ENCODE measurements at regions not wholly inside any gene's neighbourhood (a gene's known extent, or its start where the extent isn't known, plus 50 kb on each side); places are given as distances from the start of the nearest gene placed in this dataset.

GRCh38 chr12:115680967-115681366 is 596.5 kb downstream of the MED13L start:
- intact Hi-C loops (cut with micrococcal nuclease), result no loop called here
- DNase-seq, result no peak
- ChIA-PET POLR2A (no interaction called here), CTCF (no interaction called here)
- Mint-ChIP-seq H3K36me3 (ENCODE audit: low read depth) (no peaks in the 10 kb centered on the region), H3K27ac (no peak overlapping the region), H3K4me3 (no peak overlapping the region), H3K9me3 (peaks cover 2% of the 10 kb centered on the region), H3K27me3 (no peaks in the 10 kb centered on the region), H3K4me1 (ENCODE audit: low read depth) (no peaks in the 10 kb centered on the region)
- ATAC-seq, result no peak
- TF ChIP-seq, protein P1, sequence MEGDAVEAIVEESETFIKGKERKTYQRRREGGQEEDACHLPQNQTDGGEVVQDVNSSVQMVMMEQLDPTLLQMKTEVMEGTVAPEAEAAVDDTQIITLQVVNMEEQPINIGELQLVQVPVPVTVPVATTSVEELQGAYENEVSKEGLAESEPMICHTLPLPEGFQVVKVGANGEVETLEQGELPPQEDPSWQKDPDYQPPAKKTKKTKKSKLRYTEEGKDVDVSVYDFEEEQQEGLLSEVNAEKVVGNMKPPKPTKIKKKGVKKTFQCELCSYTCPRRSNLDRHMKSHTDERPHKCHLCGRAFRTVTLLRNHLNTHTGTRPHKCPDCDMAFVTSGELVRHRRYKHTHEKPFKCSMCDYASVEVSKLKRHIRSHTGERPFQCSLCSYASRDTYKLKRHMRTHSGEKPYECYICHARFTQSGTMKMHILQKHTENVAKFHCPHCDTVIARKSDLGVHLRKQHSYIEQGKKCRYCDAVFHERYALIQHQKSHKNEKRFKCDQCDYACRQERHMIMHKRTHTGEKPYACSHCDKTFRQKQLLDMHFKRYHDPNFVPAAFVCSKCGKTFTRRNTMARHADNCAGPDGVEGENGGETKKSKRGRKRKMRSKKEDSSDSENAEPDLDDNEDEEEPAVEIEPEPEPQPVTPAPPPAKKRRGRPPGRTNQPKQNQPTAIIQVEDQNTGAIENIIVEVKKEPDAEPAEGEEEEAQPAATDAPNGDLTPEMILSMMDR (IDR thresholded peaks at IDR 0.05), result no peak

DNA sequence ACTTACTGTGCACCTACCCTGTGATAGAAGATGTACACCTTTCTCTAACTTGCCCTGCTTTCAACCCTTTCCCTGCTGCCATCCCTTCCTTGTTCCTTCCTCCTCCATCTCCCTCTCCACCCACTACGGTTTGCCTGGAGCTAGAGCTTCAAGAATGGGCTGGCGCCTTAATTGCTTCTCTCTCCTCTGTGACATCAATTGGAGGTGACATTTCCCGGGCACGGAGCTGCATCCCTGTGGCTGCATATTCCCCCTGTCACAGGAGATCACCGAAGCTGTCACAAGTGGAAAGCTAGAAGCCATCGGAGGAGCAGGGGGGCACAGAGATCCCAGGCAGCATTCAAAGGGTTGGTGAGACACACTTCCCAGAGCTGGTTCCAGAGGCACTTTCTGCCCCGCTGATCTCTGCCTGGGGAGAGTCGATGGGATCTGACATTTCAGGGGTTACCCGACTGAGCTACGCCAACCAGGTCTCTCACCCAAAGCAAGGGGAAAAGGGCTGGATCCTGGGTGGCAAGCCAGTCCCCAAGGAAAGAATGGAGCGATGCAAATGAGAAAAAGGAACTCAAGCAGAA is 604.9 kb downstream of the MED13L start:
- peaks cover 2% of the 10 kb centered on the region for H3K9me3 Mint-ChIP-seq
- H3K36me3 Mint-ChIP-seq (ENCODE audit: low read depth), result no peaks in the 10 kb centered on the region
- DNase-seq (no peak), ATAC-seq (no peak)
- ChIA-PET POLR2A (no interaction called here), CTCF (no interaction called here)
- no peak overlapping the region for H3K4me3 Mint-ChIP-seq
- H3K4me1 Mint-ChIP-seq (ENCODE audit: low read depth), result no peaks in the 10 kb centered on the region
- intact Hi-C loops (cut with micrococcal nuclease), result no loop called here
- TF ChIP-seq, protein P1 (IDR thresholded peaks at IDR 0.05), result no peak
- no peaks in the 10 kb centered on the region for H3K27me3 Mint-ChIP-seq
- H3K27ac Mint-ChIP-seq, result no peak overlapping the region

DNA sequence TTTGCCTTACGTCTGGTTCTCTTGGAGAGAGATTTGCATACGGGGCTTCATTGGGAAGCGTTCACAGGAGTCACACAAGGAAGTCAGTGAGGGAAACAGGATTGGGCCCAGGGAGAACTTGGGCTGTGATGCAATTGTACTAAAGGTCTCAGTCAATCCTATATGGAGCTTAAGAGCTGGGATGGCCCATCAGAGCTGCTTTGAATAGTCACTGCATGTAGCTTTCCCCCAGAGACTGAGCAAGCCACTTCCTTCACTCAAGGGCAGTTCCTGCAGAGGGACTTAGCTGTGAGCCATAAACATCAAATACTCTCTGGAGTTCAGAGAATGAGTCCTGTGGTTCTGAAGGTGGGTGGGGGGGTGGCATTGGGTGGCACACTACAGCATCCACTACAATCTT is 605.4 kb downstream of the MED13L start:
- CTCF ChIA-PET, result no interaction called here
- no peak overlapping the region for H3K4me3 Mint-ChIP-seq
- POLR2A ChIA-PET, result no interaction called here
- no peak overlapping the region for H3K27ac Mint-ChIP-seq
- H3K9me3 Mint-ChIP-seq, result peaks cover 2% of the 10 kb centered on the region
- no peak for DNase-seq
- TF ChIP-seq, protein P1 (IDR thresholded peaks at IDR 0.05), result no peak
- no peaks in the 10 kb centered on the region for H3K4me1 Mint-ChIP-seq (ENCODE audit: low read depth)
- H3K36me3 Mint-ChIP-seq (ENCODE audit: low read depth), result no peaks in the 10 kb centered on the region
- no peaks in the 10 kb centered on the region for H3K27me3 Mint-ChIP-seq
- intact Hi-C loops (cut with micrococcal nuclease), result no loop called here
- ATAC-seq, result no peak

GRCh38 chr12:115670869-115671268 is 606.6 kb downstream of the MED13L start:
- ChIA-PET POLR2A (no interaction called here), CTCF (no interaction called here)
- ATAC-seq (no peak), DNase-seq (no peak)
- TF ChIP-seq, protein P1 (IDR thresholded peaks at IDR 0.05), result no peak
- Mint-ChIP-seq H3K4me1 (ENCODE audit: low read depth) (no peaks in the 10 kb centered on the region), H3K9me3 (no peaks in the 10 kb centered on the region), H3K36me3 (ENCODE audit: low read depth) (no peaks in the 10 kb centered on the region), H3K27ac (no peak overlapping the region), H3K27me3 (no peaks in the 10 kb centered on the region), H3K4me3 (no peak overlapping the region)
- intact Hi-C loops (cut with micrococcal nuclease), result no loop called here

GRCh38 chr12:115667116-115667515 is 610.4 kb downstream of the MED13L start:
- Mint-ChIP-seq H3K4me3 (no peak overlapping the region), H3K27ac (no peak overlapping the region), H3K9me3 (no peaks in the 10 kb centered on the region), H3K36me3 (ENCODE audit: low read depth) (no peaks in the 10 kb centered on the region), H3K27me3 (peaks cover 4% of the 10 kb centered on the region), H3K4me1 (ENCODE audit: low read depth) (no peaks in the 10 kb centered on the region)
- TF ChIP-seq, protein P1 (IDR thresholded peaks at IDR 0.05), result no peak
- CTCF ChIA-PET, result no interaction called here
- DNase-seq, result no peak
- POLR2A ChIA-PET, result no interaction called here
- intact Hi-C loops (cut with micrococcal nuclease), result no loop called here
- ATAC-seq, result no peak

All from activated CD8-positive, alpha-beta T cell treated with anti-CD3 and anti-CD28 coated beads for 36 hours (primary cell).